Naive B cell (primary cell): ENCODE measurements at regions not wholly inside any gene's neighbourhood (a gene's known extent, or its start where the extent isn't known, plus 50 kb on each side); places are given as distances from the start of the nearest gene placed in this dataset.
A peak's percentile ranks its signal among the peaks of the same experiment; 100 is the strongest.

Experiments
- ATAC-seq, 2 donors: fragments of 150-1000 bp; cut with Tn5 transposase; 2 replicates each; pipeline ENCODE4 v1.10.0; 2021; ENCODE audit warnings: low read depth in 2 of 2, mild to moderate bottlenecking in 2 of 2, moderate library complexity in 2 of 2
- DNase-seq: peaks from one replicate; pipeline ENCODE4 v3.0.0; 2022
- H3K27ac Mint-ChIP-seq, 6 donors: one replicate each; pipeline ENCODE4 v1.8.0; 2020 to 2022; ENCODE audit warnings: mild to moderate bottlenecking in 6 of 6, mixed read lengths in 6 of 6, moderate library complexity in 5 of 6, inconsistent platforms in 2 of 6
- H3K27me3 Mint-ChIP-seq, 3 donors: one replicate each; pipeline ENCODE4 v1.8.0; 2021 to 2022; ENCODE audit warnings: mixed read lengths in 3 of 3, mild to moderate bottlenecking in 1 of 3
- H3K36me3 Mint-ChIP-seq, 2 donors: one replicate each; pipeline ENCODE4 v1.8.0; 2020 to 2022; ENCODE audit warnings: mixed read lengths in 2 of 2, inconsistent platforms in 1 of 2, mild to moderate bottlenecking in 1 of 2
- H3K4me1 Mint-ChIP-seq, 3 donors: one replicate each; pipeline ENCODE4 v1.8.0; 2020 to 2022; ENCODE audit warnings: mixed read lengths in 3 of 3, inconsistent platforms in 1 of 3, mild to moderate bottlenecking in 1 of 3, moderate library complexity in 1 of 3
- H3K4me3 Mint-ChIP-seq, 8 donors: one replicate each; pipeline ENCODE4 v1.8.0; 2020 to 2022; ENCODE audit warnings: mild to moderate bottlenecking in 8 of 8, mixed read lengths in 8 of 8, moderate library complexity in 8 of 8, inconsistent platforms in 2 of 8
- H3K9me3 Mint-ChIP-seq, 7 donors: one replicate each; pipeline ENCODE4 v1.8.0; 2020 to 2022; ENCODE audit warnings: mixed read lengths in 7 of 7, mild to moderate bottlenecking in 5 of 7, inconsistent platforms in 2 of 7, moderate library complexity in 1 of 7

GRCh38 chr1:30024411-30025195 lies 698.8 kb downstream of the MATN1 start:
- H3K36me3 Mint-ChIP-seq, result no peaks in the 10 kb centered on the region
- no peak overlapping the region for H3K27ac Mint-ChIP-seq
- H3K4me3 Mint-ChIP-seq, result no peak overlapping the region
- DNase-seq, result no peak
- ATAC-seq, result no peak
- H3K4me1 Mint-ChIP-seq, result no peaks in the 10 kb centered on the region
- H3K27me3 Mint-ChIP-seq, result peaks cover 11 to 50% (median 35%) of the 10 kb centered on the region in 3 donors
- peaks cover 0 to 28% (median 1%) of the 10 kb centered on the region in 7 donors for H3K9me3 Mint-ChIP-seq

GRCh38 chr1:30023339-30024022 lies 699.9 kb downstream of the MATN1 start:
- no peak overlapping the region for H3K4me3 Mint-ChIP-seq
- ATAC-seq (no peak), DNase-seq (no peak)
- H3K36me3 Mint-ChIP-seq, result no peaks in the 10 kb centered on the region
- H3K4me1 Mint-ChIP-seq, result no peaks in the 10 kb centered on the region
- no peak overlapping the region for H3K27ac Mint-ChIP-seq
- H3K9me3 Mint-ChIP-seq, result peaks cover 0 to 39% (median 3%) of the 10 kb centered on the region in 7 donors
- peaks cover 11 to 47% (median 26%) of the 10 kb centered on the region in 3 donors for H3K27me3 Mint-ChIP-seq

DNA sequence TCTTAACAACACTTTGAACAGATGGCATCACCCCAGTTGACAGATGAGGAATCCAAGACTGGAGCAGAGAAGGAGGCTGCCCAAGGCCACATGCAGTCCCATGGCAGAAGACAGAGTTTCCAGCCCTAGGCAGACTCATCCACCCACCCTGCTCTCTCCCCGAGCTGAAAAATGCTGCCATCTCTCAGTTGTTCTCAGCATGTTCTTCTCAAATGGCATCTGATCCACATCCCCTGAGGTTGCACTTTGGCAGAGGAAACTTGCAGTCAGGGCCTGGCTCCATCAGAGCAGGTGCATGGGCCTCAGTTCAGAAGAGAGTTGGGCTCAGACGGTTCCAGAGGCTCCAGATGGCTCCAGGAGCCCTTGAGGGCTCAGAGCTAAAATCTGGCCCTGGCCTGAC lies 709.4 kb downstream of the MATN1 start:
- ATAC-seq (no peak), DNase-seq (no peak)
- Mint-ChIP-seq H3K4me1 (no peaks in the 10 kb centered on the region), H3K36me3 (no peaks in the 10 kb centered on the region), H3K27me3 (peaks cover 0 to 10% (median 0%) of the 10 kb centered on the region in 3 donors), H3K4me3 (no peak overlapping the region), H3K9me3 (peaks cover 0 to 16% (median 13%) of the 10 kb centered on the region in 7 donors), H3K27ac (no peak overlapping the region)

DNA sequence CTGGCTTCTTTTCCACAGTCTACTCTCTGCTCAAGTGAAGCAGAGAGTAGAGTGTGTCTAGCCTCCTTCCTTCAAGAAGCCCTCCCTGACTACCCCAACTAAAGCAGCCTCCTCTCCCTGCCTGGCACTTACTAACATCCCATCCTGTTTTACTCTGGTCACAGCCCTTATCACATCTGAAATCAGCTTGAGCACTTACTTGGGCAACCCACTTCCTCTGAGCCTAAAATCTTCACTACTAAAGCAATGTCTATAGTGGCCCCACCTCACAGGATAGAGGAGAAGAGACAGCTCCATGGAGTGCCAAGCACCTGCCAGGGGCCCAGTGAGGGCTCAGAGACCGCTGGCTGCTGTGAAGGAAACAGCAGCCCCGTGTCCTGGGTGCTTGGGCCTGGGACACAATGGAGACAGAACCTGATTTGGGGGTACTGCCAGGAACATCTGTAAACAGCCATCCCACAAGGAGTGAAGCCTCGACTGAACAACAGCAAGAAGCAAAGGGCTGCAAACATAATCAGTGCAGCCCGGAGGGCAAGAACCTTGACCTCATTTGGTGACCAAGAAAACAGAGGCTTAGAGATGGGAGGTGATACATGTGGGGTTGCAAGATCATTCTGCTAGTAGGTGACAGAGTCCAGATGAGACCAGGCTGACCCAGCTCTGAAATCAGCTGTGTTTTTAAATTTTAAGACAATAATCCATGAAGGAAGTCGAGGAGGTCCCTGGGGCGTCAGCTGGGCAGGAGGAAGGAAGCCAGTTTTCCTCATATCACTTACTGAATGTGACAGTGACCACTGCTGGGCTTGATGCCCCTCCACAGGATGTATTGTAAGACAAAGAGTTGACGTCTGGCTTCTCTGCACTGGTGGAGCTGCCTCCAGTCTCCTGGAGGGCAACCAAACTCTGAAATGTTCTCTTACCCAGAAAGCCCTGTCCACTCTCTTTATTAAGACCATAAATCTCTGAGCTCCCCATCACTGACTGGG lies 710.6 kb downstream of the MATN1 start:
- H3K27ac Mint-ChIP-seq, result peak overlapping the region in 1 of 6 donors; percentile 28
- ATAC-seq, result no peak
- no peaks in the 10 kb centered on the region for H3K36me3 Mint-ChIP-seq
- peaks cover 0 to 6% (median 3%) of the 10 kb centered on the region in 7 donors for H3K9me3 Mint-ChIP-seq
- H3K27me3 Mint-ChIP-seq, result peaks cover 0 to 19% (median 0%) of the 10 kb centered on the region in 3 donors
- H3K4me1 Mint-ChIP-seq, result no peaks in the 10 kb centered on the region
- no peak for DNase-seq
- H3K4me3 Mint-ChIP-seq, result no peak overlapping the region

GRCh38 chr1:30011970-30012369 lies 711.4 kb downstream of the MATN1 start:
- no peak for ATAC-seq
- no peak overlapping the region for H3K4me3 Mint-ChIP-seq

DNA sequence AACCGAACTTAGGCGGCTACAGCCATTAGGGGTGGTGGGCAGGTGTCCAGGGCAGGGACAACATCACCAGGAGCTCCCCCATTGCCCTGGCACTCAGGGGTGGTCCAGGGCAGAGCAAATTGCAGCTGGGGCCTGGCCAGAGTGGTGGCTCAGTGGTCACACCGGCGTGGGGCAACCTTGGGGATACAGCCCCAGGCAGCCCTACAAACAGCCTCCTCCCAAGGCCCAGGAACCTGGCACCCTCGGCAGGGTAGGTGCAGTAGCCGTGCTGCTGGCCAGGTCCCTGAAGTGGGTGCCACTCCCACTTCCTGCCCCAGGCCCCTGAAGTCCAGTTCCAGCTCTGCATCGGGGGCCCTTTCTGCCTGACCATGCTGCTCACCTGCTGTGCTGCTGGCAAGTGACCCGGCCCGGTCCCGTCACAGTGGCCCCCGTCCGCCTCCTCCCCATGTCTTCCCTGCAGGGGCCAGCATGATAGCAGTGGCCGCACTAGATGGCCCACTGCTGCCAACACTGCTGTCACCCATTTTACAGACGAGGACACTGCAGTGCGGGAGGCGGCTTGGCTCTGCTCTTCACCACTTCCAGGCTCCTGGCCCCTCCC lies 712.8 kb downstream of the MATN1 start:
- Mint-ChIP-seq H3K27me3 (peaks cover 0 to 19% (median 0%) of the 10 kb centered on the region in 3 donors), H3K27ac (no peak overlapping the region)

More at GRCh38 chr1:30011970-30012369, 711.4 kb downstream of the MATN1 start:
- peaks cover 0 to 19% (median 0%) of the 10 kb centered on the region in 3 donors for H3K27me3 Mint-ChIP-seq
- no peaks in the 10 kb centered on the region for H3K4me1 Mint-ChIP-seq
- H3K36me3 Mint-ChIP-seq, result no peaks in the 10 kb centered on the region
- no peak for DNase-seq
- H3K27ac Mint-ChIP-seq, result no peak overlapping the region
- H3K9me3 Mint-ChIP-seq, result peaks cover 0 to 4% (median 0%) of the 10 kb centered on the region in 7 donors

GRCh38 chr1:30009720-30010119 lies 713.7 kb downstream of the MATN1 start:
- Mint-ChIP-seq H3K27ac (no peak overlapping the region), H3K9me3 (peaks cover 0 to 4% (median 0%) of the 10 kb centered on the region in 7 donors), H3K4me1 (no peaks in the 10 kb centered on the region), H3K36me3 (no peaks in the 10 kb centered on the region), H3K4me3 (no peak overlapping the region), H3K27me3 (peaks cover 0 to 19% (median 0%) of the 10 kb centered on the region in 3 donors)
- ATAC-seq, result no peak
- no peak for DNase-seq

More for the DNA sequence above, 712.8 kb downstream of the MATN1 start:
- H3K36me3 Mint-ChIP-seq, result no peaks in the 10 kb centered on the region
- DNase-seq, result no peak
- ATAC-seq, result no peak
- no peaks in the 10 kb centered on the region for H3K4me1 Mint-ChIP-seq
- peaks cover 0 to 4% (median 0%) of the 10 kb centered on the region in 7 donors for H3K9me3 Mint-ChIP-seq
- peak overlapping the region in 1 of 8 donors; percentile 63 for H3K4me3 Mint-ChIP-seq

DNA sequence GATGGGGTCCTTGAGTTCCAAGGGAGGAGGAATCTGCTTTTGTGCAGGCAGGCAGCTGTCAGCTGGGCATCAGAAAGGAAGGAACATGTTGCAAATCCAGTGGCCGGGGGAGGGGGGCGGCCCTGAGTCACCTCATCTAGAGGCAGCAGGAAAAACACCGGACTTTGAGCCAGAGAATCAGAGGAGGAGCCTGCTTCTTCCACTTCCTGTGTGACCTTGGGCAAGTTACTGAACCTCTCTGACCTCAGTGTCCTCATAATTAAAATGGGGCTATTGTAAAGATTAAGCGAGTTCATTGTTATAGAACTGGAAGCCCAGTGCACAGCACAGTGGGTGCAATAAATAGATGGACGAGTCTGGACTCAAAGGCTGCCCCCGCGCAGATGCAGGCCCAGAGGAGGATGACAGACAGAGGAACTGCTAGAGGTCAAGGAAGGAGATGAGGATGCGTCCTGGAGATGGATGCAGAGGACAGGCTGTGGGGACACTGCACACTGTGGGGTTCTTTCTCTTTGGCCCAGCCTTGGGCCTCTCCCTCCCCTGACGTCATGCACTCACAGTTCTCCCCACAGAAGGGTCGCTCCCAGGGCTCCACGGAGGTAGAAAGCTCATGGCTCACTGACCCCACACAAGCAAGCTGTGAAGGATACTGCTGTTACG lies 714.3 kb downstream of the MATN1 start:
- H3K9me3 Mint-ChIP-seq, result peaks cover 0 to 4% (median 0%) of the 10 kb centered on the region in 7 donors
- H3K4me1 Mint-ChIP-seq, result no peaks in the 10 kb centered on the region
- DNase-seq (no peak), ATAC-seq (no peak)
- H3K36me3 Mint-ChIP-seq, result no peaks in the 10 kb centered on the region
- peaks cover 0 to 19% (median 0%) of the 10 kb centered on the region in 3 donors for H3K27me3 Mint-ChIP-seq
- no peak overlapping the region for H3K27ac Mint-ChIP-seq
- peak overlapping the region in 1 of 8 donors; percentile 64 for H3K4me3 Mint-ChIP-seq

DNA sequence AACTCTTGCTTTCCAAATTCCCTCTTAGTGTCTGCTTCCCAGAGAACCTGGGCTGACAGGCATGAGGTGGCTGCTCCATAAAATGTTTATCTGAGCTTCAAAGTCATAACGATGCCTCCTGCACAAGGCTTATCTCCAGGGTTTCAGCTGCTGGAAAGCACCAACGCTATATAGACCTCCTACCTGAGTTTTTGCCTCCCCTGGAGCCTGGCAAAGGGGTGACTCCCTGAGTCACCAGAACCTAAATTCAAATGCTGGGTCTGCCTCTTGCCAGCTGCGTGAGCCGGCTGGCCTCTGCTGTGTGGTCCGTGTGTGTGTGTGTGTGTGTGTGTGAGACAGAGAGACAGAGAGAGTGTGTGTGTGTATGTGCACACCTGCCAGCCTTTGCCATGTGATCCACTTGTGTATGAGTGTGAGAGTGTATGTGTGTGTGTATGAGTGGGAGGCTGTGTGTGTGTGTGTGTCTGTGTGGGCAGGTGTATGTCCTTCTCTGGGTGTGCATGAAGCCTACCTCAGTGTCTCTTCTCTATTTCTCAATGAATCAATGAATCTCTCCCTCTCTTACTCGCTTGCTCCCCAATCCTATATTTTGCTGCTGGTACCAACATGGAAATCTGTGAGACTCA lies 714.9 kb downstream of the MATN1 start:
- H3K4me1 Mint-ChIP-seq, result no peaks in the 10 kb centered on the region
- DNase-seq (no peak), ATAC-seq (no peak)
- H3K9me3 Mint-ChIP-seq, result peaks cover 0 to 6% (median 0%) of the 10 kb centered on the region in 7 donors
- no peaks in the 10 kb centered on the region for H3K36me3 Mint-ChIP-seq
- peaks cover 0 to 19% (median 0%) of the 10 kb centered on the region in 3 donors for H3K27me3 Mint-ChIP-seq
- peak overlapping the region in 1 of 6 donors; percentile 58 for H3K27ac Mint-ChIP-seq
- peak overlapping the region in 1 of 8 donors; percentile 64 for H3K4me3 Mint-ChIP-seq

DNA sequence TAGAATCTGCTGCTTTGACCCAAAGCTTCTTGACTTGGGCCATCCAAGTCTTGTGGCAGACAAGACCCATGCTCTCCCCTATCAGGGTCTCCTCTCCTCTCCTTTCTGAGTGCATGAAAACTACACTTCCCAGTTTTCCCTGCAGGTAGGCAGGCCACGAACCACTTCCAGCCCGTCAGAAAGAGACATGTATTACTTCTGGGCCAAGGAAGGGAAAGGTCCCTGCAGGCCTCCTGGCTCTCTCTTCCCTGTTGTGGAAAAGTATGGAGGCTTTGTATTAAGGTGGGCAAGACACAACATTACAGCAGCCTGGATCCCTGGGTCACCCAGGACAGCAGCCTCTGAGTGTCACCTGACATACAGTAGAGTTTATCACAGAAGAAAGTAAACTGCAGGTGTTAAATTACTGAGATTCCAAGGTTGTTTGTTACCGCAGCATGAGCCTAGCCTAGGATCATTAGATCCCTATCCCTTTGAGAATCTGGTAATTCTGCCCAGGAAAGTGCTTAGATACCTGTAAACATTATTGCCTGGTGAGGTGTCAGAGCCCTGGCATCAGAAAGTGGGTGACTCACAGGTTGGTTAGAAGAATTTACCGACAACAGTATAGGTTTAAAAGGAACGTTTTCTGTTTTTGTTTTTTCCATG lies 717.3 kb downstream of the MATN1 start:
- Mint-ChIP-seq H3K4me1 (no peaks in the 10 kb centered on the region), H3K27ac (no peak overlapping the region), H3K36me3 (no peaks in the 10 kb centered on the region), H3K27me3 (peaks cover 0 to 15% (median 0%) of the 10 kb centered on the region in 3 donors), H3K4me3 (no peak overlapping the region), H3K9me3 (peaks cover 0 to 4% (median 0%) of the 10 kb centered on the region in 7 donors)
- no peak for ATAC-seq
- no peak for DNase-seq

GRCh38 chr1:30001732-30002039 lies 721.7 kb downstream of the MATN1 start:
- no peaks in the 10 kb centered on the region for H3K27me3 Mint-ChIP-seq
- no peak overlapping the region for H3K4me3 Mint-ChIP-seq
- H3K9me3 Mint-ChIP-seq, result peaks cover 0 to 7% (median 2%) of the 10 kb centered on the region in 7 donors
- no peaks in the 10 kb centered on the region for H3K4me1 Mint-ChIP-seq
- DNase-seq (no peak), ATAC-seq (no peak)
- H3K36me3 Mint-ChIP-seq, result no peaks in the 10 kb centered on the region
- H3K27ac Mint-ChIP-seq, result no peak overlapping the region
